Mammary epithelial cell (primary cell): ENCODE measurements at regions not wholly inside any gene's neighbourhood (a gene's known extent, or its start where the extent isn't known, plus 50 kb on each side); places are given as distances from the start of the nearest gene placed in this dataset.

Experiments used
- CTCF ChIP-seq, 2 donors: IDR thresholded peaks in 1 of 2; conservative IDR thresholded peaks in 1 of 2; 2 replicates each; pipeline ENCODE4 v1.5.1; 2011 to 2012; ENCODE audit warnings: inconsistent platforms in 2 of 2, low read length in 2 of 2, mild to moderate bottlenecking in 2 of 2, control low read depth in 1 of 2, low read depth in 1 of 2; ENCODE audit not compliant: insufficient read depth in 1 of 2; ENCODE audit errors: extremely low read depth in 1 of 2
- EZH2 ChIP-seq: IDR thresholded peaks from 2 replicates; pipeline ENCODE4 v1.6.1; 2012; ENCODE audit warnings: low read length, inconsistent platforms, borderline replicate concordance

GRCh38 chr10:90635111-90635765, 222.6 kb downstream of the HTR7 start:
- TF ChIP-seq CTCF (conservative IDR thresholded peaks at IDR 0.05 in 1 of 2, IDR thresholded peaks at IDR 0.05 in 1 of 2; ENCODE audit: extremely low read depth in 1 of 2, insufficient read depth in 1 of 2, low read depth in 1 of 2, low read length in 2 of 2) (no peak), EZH2 (no peak)
